ENCODE measurements at regions not wholly inside any gene's neighbourhood (a gene's known extent, or its start where the extent isn't known, plus 50 kb on each side); places are given as distances from the start of the nearest gene placed in this dataset.

DNA sequence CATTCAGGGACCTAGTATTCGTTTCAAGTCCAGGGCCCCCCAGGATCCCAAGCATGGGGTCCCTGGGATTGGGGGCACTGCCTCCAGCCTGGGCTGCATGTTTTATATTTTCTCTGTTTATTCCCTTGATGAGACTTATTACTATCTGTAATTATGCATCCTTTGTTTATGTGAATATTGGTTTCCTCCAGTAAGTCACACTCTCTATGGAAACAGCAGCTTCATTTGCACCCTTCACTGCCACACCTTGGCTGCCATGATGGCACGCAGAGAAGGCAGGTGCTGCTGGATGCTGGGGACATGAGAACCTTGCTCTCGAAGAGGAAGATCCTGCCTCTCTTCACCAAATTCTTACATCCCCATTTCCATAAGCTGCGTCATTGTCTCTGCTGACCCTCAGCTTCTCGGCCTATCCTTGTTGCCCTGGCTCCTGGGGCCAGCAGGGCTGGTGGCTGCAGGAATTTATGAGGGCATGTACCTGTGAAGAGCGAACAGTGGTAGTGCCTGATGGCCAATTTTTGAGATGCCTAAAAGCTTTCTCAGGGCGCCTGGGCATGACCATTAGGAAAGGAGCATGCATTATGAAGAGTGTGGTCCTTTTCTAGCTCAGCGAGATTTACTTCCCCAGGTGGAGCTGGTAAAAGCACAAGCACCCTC, 479.3 kb upstream of the KLF6 start:
- TF ChIP-seq MXI1 (IDR thresholded peaks at IDR 0.05; ENCODE audit: low read depth, low read length) (no peak), ZNF318 (IDR thresholded peaks at IDR 0.05; ENCODE audit: borderline replicate concordance in 1 of 2, low read depth in 1 of 2) (no peak), FOXK1 (CRISPR knock-in tag; IDR thresholded peaks at IDR 0.05; ENCODE audit: borderline replicate concordance) (no peak), ZNF354B (CRISPR knock-in tag; IDR thresholded peaks at IDR 0.05) (no peak), EP300 (IDR thresholded peaks at IDR 0.05; ENCODE audit: low read length) (no peak), EGR1 (conservative IDR thresholded peaks at IDR 0.05) (no peak), CTCF (IDR thresholded peaks at IDR 0.05 in 2 of 3, conservative IDR thresholded peaks at IDR 0.05 in 1 of 3; ENCODE audit: insufficient read depth in 2 of 3, low read depth in 1 of 3, low read length in 3 of 3) (no peak), CHD2 (IDR thresholded peaks at IDR 0.05; ENCODE audit: low read depth, low read length) (no peak), CEBPB (tag; IDR thresholded peaks at IDR 0.05) (no peak), RNF2 (IDR thresholded peaks at IDR 0.05) (no peak)

Data from K562 (cell line).